Endothelial cell of umbilical vein (primary cell): ENCODE measurements at regions not wholly inside any gene's neighbourhood (a gene's known extent, or its start where the extent isn't known, plus 50 kb on each side); places are given as distances from the start of the nearest gene placed in this dataset.

ENCODE experiments used
- BruUV-seq: library from RNA; stranded (reverse); fragments of 400-500 nt; replicated peaks from 2 replicates; lab custom pipeline; 2021; lab: Mats Ljungman, UMichigan
- CTCF ChIA-PET: fragments of 300-600, 350-600 bp; sonication (Branson Sonifier 250); formaldehyde crosslinking; loops from one replicate; lab custom pipeline; 2021; ENCODE audit warnings: antibody characterized with exemption, inconsistent platforms; lab: Charles Lee
- POLR2A ChIA-PET: fragments of 300-600, 350-600 bp; sonication (Branson Sonifier 250); formaldehyde crosslinking; loops from one replicate; lab custom pipeline; 2021; ENCODE audit warnings: antibody characterized with exemption, inconsistent platforms; lab: Charles Lee
- DNase-seq: peaks from one replicate; pipeline ENCODE4 v3.0.0-alpha.2; 2011; ENCODE audit warnings: low read depth, low spot score
- FAIRE-seq: peaks from 2 replicates; lab custom pipeline; 2011; peaks lifted over from hg19 to GRCh38; lab: Jason Lieb, UNC
- H2AFZ ChIP-seq: 2 replicates; pipeline ENCODE4 v1.6.0; 2012; ENCODE audit warnings: low read depth, low read length, control low read depth, inconsistent platforms
- H3K27ac ChIP-seq: 2 replicates; pipeline ENCODE4 v1.5.1; 2011; ENCODE audit warnings: low read depth, mild to moderate bottlenecking, control low read depth, low read length, moderate library complexity; ENCODE audit not compliant: insufficient read depth
- H3K27me3 ChIP-seq, 2 experiments: 2 replicates each; pipeline versions ENCODE4 v1.6.0 to v1.6.1; 2011; ENCODE audit warnings: low read length in 2 of 2, mixed read lengths in 1 of 2; ENCODE audit not compliant: control insufficient read depth in 2 of 2, insufficient read depth in 2 of 2
- H3K36me3 ChIP-seq, 2 experiments: 2 replicates in 1 of 2; 3 replicates in 1 of 2; pipeline ENCODE4 v1.5.1; 2011; ENCODE audit warnings: low read length in 2 of 2, mild to moderate bottlenecking in 1 of 2, moderate library complexity in 1 of 2; ENCODE audit not compliant: control insufficient read depth in 2 of 2, insufficient read depth in 2 of 2; ENCODE audit errors: extremely low read depth in 1 of 2
- H3K4me1 ChIP-seq: 3 replicates; pipeline ENCODE4 v1.5.1; 2011; ENCODE audit warnings: mild to moderate bottlenecking, low read length; ENCODE audit not compliant: control insufficient read depth, insufficient read depth; ENCODE audit errors: extremely low read depth
- H3K4me2 ChIP-seq: 2 replicates; pipeline ENCODE4 v1.6.1; 2011; ENCODE audit warnings: low read length, control low read depth, mixed read lengths; ENCODE audit not compliant: insufficient read depth
- H3K4me3 ChIP-seq, 3 experiments: fragments of 200-600 bp in 1 of 3; sonication (generic), shearing (Covaris generic) in 1 of 3; replicated peaks in 1 of 3; 2 replicates each; pipeline ENCODE4 v1.5.1; 2011 to 2016; ENCODE audit warnings: control low read depth in 3 of 3, low read length in 3 of 3, mild to moderate bottlenecking in 2 of 3, inconsistent platforms in 1 of 3, low read depth in 1 of 3, moderate library complexity in 1 of 3; ENCODE audit not compliant: insufficient read depth in 1 of 3
- H3K79me2 ChIP-seq: 2 replicates; pipeline ENCODE4 v1.6.0; 2012; ENCODE audit warnings: low read length, inconsistent platforms; ENCODE audit not compliant: control insufficient read depth, insufficient read depth
- H3K9ac ChIP-seq: replicated peaks from 2 replicates; pipeline ENCODE3; 2011; ENCODE audit warnings: low read length, control low read depth; ENCODE audit not compliant: insufficient read depth; ENCODE audit errors: extremely low read depth
- H3K9me1 ChIP-seq: replicated peaks from 3 replicates; pipeline ENCODE4 v1.6.0; 2011; ENCODE audit warnings: mild to moderate bottlenecking, low read length; ENCODE audit not compliant: control insufficient read depth, insufficient read depth; ENCODE audit errors: extremely low read depth
- H3K9me3 ChIP-seq: replicated peaks from 2 replicates; pipeline ENCODE4 v1.5.1; 2012; ENCODE audit warnings: low read length, inconsistent platforms; ENCODE audit not compliant: control insufficient read depth, insufficient read depth
- H4K20me1 ChIP-seq: replicated peaks from 2 replicates; pipeline ENCODE3; 2011; ENCODE audit warnings: mild to moderate bottlenecking, low read length; ENCODE audit not compliant: control insufficient read depth, insufficient read depth; ENCODE audit errors: extremely low read depth
- CTCF ChIP-seq, 2 donors: IDR thresholded peaks; 1 replicate in 1 of 2; 2 replicates in 1 of 2; pipeline ENCODE4 v1.5.1; 2011; ENCODE audit warnings: low read length in 2 of 2, mild to moderate bottlenecking in 2 of 2, moderate library complexity in 2 of 2, control low read depth in 1 of 2, inconsistent platforms in 1 of 2, low read depth in 1 of 2; ENCODE audit not compliant: insufficient read depth in 1 of 2; ENCODE audit errors: extremely low read depth in 1 of 2
- EZH2 ChIP-seq: IDR thresholded peaks from 2 replicates; pipeline ENCODE4 v1.6.1; 2012; ENCODE audit warnings: borderline replicate concordance, low read depth, mild to moderate bottlenecking, moderate library complexity, low read length, inconsistent platforms; ENCODE audit not compliant: severe bottlenecking
- FOS ChIP-seq: IDR thresholded peaks from 2 replicates; pipeline ENCODE4 v1.6.1; 2011; ENCODE audit warnings: mild to moderate bottlenecking, low read length, moderate library complexity, borderline replicate concordance; ENCODE audit not compliant: insufficient read depth
- GATA2 ChIP-seq: IDR thresholded peaks from 2 replicates; pipeline ENCODE4 v1.7.0; 2011; ENCODE audit warnings: low read depth, mild to moderate bottlenecking, moderate library complexity, mixed read lengths, low read length; ENCODE audit not compliant: insufficient read length, insufficient read depth
- JUN ChIP-seq: IDR thresholded peaks from 2 replicates; pipeline ENCODE4 v1.6.1; 2011; ENCODE audit warnings: borderline replicate concordance, low read depth; ENCODE audit not compliant: insufficient read length, insufficient read depth
- MAX ChIP-seq: IDR thresholded peaks from 2 replicates; pipeline ENCODE4 v1.6.1; 2011; ENCODE audit not compliant: insufficient read depth, insufficient read length
- MYC ChIP-seq: IDR thresholded peaks from one replicate; pipeline ENCODE4 v1.6.1; 2011; ENCODE audit warnings: mild to moderate bottlenecking, low read depth, low read length
- POLR2A ChIP-seq: IDR thresholded peaks from 2 replicates; pipeline ENCODE4 v1.6.1; 2012; ENCODE audit warnings: low read depth, mild to moderate bottlenecking, control low read depth, low read length
- POLR2AphosphoS5 ChIP-seq: IDR thresholded peaks from 2 replicates; pipeline ENCODE4 v1.6.1; 2012; ENCODE audit warnings: low read depth, mild to moderate bottlenecking, control low read depth, low read length, moderate library complexity; ENCODE audit not compliant: insufficient read depth
- dilution Hi-C: fragments of 300-500 bp; cut with MboI; formaldehyde crosslinking; loops from one replicate; pipeline ENCODE4 v1.15.0; 2019; ENCODE audit warnings: low sequenced_read_pairs; ENCODE audit not compliant: extremely low pct_ligation_motif_present
- intact Hi-C: fragments of 100-400 bp; cut with micrococcal nuclease; formaldehyde crosslinking; loops from one replicate; pipeline ENCODE4 v1.10.0; 2022

GRCh38 chr2:74760875-74761630 lies 72.9 kb upstream of the HK2 start:
- Histone ChIP-seq H3K9me3 (no peaks in the 10 kb centered on the region), H3K79me2 (no peaks in the 10 kb centered on the region), H3K4me1 (peaks cover 14% of the 10 kb centered on the region), H4K20me1 (no peaks in the 10 kb centered on the region), H3K4me2 (no peak overlapping the region), H3K27ac (no peak overlapping the region), H2AFZ (no peak overlapping the region), H3K9ac (no peak overlapping the region), H3K4me3 (no peak overlapping the region), H3K27me3 (no peaks in the 10 kb centered on the region), H3K9me1 (no peaks in the 10 kb centered on the region), H3K36me3 (no peaks in the 10 kb centered on the region)
- dilution Hi-C loops (no loop called here), intact Hi-C loops (no loop called here)
- TF ChIP-seq EZH2 (no peak), POLR2A (no peak), MYC (no peak), POLR2AphosphoS5 (no peak), GATA2 (no peak), MAX (no peak), CTCF (IDR thresholded peaks at IDR 0.05; ENCODE audit: extremely low read depth in 1 of 2, insufficient read depth in 1 of 2, low read depth in 1 of 2, low read length in 2 of 2) (no peak), FOS (no peak), JUN (no peak)
- DNase-seq (no peak), FAIRE-seq (no peak)
- BruUV-seq = no TSS peak
- POLR2A ChIA-PET = no interaction called here
- CTCF ChIA-PET = no interaction called here
